Astrocyte of the cerebellum (primary cell): ENCODE measurements at regions not wholly inside any gene's neighbourhood (a gene's known extent, or its start where the extent isn't known, plus 50 kb on each side); places are given as distances from the start of the nearest gene placed in this dataset.

Experiments
- DNase-seq: peaks from one replicate; pipeline ENCODE4 v3.0.0-alpha.2; 2011; ENCODE audit warnings: low read depth
- H3K4me3 ChIP-seq: 2 replicates; pipeline ENCODE4 v1.5.1; 2011; ENCODE audit warnings: mild to moderate bottlenecking, low read depth, low read length, moderate library complexity
- CTCF ChIP-seq: IDR thresholded peaks from 2 replicates; pipeline ENCODE4 v1.5.1; 2012; ENCODE audit warnings: low read length, low read depth, moderate library complexity, mild to moderate bottlenecking; ENCODE audit errors: missing control alignments
- in situ Hi-C: cut with HindIII; loops from 2 replicates; pipeline ENCODE4 v1.10.0; 2017; ENCODE audit warnings: low sequenced_read_pairs

GRCh38 chr10:28914701-28915100 is 237.4 kb downstream of the BAMBI start:
- in situ Hi-C loops, result no loop called here
- no peak for TF ChIP-seq CTCF
- H3K4me3 ChIP-seq, result no peak overlapping the region
- DNase-seq, result no peak

- DNase-seq, result no peak
- no peak for TF ChIP-seq CTCF
- in situ Hi-C loops, result no loop called here
- no peak overlapping the region for H3K4me3 ChIP-seq
Observed at GRCh38 chr10:28915989-28916588, 238.8 kb downstream of the BAMBI start.

- in situ Hi-C loops, result no loop called here
- no peak for TF ChIP-seq CTCF
- DNase-seq, result no peak
- no peak overlapping the region for H3K4me3 ChIP-seq
Observed at GRCh38 chr10:28920091-28920490, 242.8 kb downstream of the BAMBI start.

DNA sequence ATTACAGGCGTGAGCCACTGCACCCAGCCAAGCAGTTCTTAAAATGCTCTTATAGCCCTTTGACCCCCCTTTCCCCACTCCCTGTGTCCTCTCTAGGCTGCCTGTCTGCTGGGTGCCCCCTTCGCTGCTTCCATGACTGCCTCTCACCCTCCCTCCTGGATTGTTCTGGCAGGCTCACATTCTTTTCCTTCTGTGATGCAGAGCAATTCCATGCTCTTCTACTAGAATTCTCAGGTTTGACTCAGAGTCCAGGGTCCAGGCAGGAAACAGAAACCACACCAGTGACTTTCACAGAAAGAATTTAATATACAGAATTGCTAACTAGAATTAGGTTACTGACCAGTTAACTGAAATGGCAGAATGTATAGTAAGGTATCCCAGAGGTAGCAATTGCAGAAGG is 244.8 kb downstream of the BAMBI start:
- no peak overlapping the region for H3K4me3 ChIP-seq
- no peak for DNase-seq
- TF ChIP-seq CTCF, result no peak
- in situ Hi-C loops, result no loop called here

- in situ Hi-C loops, result no loop called here
- no peak for TF ChIP-seq CTCF
- no peak for DNase-seq
- no peak overlapping the region for H3K4me3 ChIP-seq
Observed at GRCh38 chr10:28922861-28923260, 245.5 kb downstream of the BAMBI start.

DNA sequence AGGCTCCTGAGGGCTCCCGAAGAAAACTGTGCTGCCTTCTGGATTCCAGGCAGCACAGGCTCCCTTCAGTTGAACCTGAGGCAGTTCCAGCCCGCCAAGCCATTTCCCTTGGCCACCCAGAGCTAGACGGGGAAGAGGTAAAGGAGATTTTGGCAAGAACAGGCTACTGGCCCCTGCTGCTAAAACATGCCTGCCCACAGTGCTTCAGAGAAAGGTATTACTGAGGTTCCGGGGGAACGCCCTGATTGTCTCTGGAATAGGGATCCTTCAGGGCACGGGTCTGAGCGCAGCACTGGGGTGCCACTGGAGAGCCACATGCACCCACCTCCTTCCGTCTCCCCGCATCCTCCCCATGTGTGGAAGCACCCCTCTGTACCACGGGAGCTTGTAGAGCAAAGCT is 247.4 kb downstream of the BAMBI start:
- TF ChIP-seq CTCF, result no peak
- DNase-seq, result no peak

More for the DNA sequence above, 247.4 kb downstream of the BAMBI start:
- H3K4me3 ChIP-seq, result no peak overlapping the region
- in situ Hi-C loops, result no loop called here
